WTC11 (cell line): ENCODE measurements at regions not wholly inside any gene's neighbourhood (a gene's known extent, or its start where the extent isn't known, plus 50 kb on each side); places are given as distances from the start of the nearest gene placed in this dataset.

Experiments
- ATAC-seq: fragments of 200-7000 bp; cut with Tn5 transposase; 2 replicates; pipeline ENCODE4 v1.10.0; 2021; ENCODE audit warnings: mild to moderate bottlenecking, moderate library complexity
- CTCF ChIA-PET: fragments of 300-600 bp; sonication (Branson Sonifier 250); formaldehyde crosslinking; loops from one replicate; lab custom pipeline; 2021; ENCODE audit warnings: antibody characterized with exemption; lab: Charles Lee
- POLR2A ChIA-PET: fragments of 350-600 bp; sonication (Branson Sonifier 250); formaldehyde crosslinking; loops from one replicate; lab custom pipeline; 2021; ENCODE audit warnings: antibody characterized with exemption; lab: Charles Lee
- DNase-seq: peaks from one replicate; pipeline ENCODE4 v3.0.0; 2021; ENCODE audit warnings: low spot score
- H3K27ac Mint-ChIP-seq: 2 replicates; pipeline ENCODE4 v1.8.0; 2021; ENCODE audit warnings: mixed read lengths
- H3K27me3 Mint-ChIP-seq: 2 replicates; pipeline ENCODE4 v1.8.0; 2021; ENCODE audit warnings: low read depth, mild to moderate bottlenecking, moderate library complexity, mixed read lengths
- H3K36me3 Mint-ChIP-seq: 2 replicates; pipeline ENCODE4 v1.8.0; 2021; ENCODE audit warnings: mixed read lengths
- H3K4me1 Mint-ChIP-seq: 2 replicates; pipeline ENCODE4 v1.8.0; 2022; ENCODE audit warnings: mixed read lengths
- H3K4me3 Mint-ChIP-seq: 2 replicates; pipeline ENCODE4 v1.8.0; 2021; ENCODE audit warnings: mild to moderate bottlenecking, moderate library complexity, mixed read lengths
- H3K9me3 Mint-ChIP-seq: 2 replicates; pipeline ENCODE4 v1.8.0; 2021; ENCODE audit warnings: mixed read lengths
- ATF1 ChIP-seq: sonication (generic); formaldehyde crosslinking; IDR thresholded peaks from 2 replicates; pipeline ENCODE4 v1.8.1; 2023; ENCODE audit warnings: mild to moderate bottlenecking, moderate library complexity, missing genetic modification reagents
- ELF4 ChIP-seq: sonication (generic); formaldehyde crosslinking; IDR thresholded peaks from 2 replicates; pipeline ENCODE4 v1.8.1; 2022; ENCODE audit warnings: low read depth, mild to moderate bottlenecking, moderate library complexity, missing genetic modification reagents
- EMX1 ChIP-seq: fragments of 250-450 bp; sonication (Bioruptor Pico); IDR thresholded peaks from 2 replicates; pipeline ENCODE4 v1.8.0; 2021; ENCODE audit warnings: mild to moderate bottlenecking
- FOXJ3 ChIP-seq: sonication (generic); formaldehyde crosslinking; IDR thresholded peaks from 2 replicates; pipeline ENCODE4 v1.9.0; 2021; ENCODE audit warnings: missing genetic modification reagents, mild to moderate bottlenecking, borderline replicate concordance
- HMGA2 ChIP-seq: fragments of 250-450 bp; sonication (Bioruptor Pico); IDR thresholded peaks from 2 replicates; pipeline ENCODE4 v1.4.0; 2021; ENCODE audit warnings: mild to moderate bottlenecking, moderate library complexity
- JUN ChIP-seq: sonication (generic); formaldehyde crosslinking; IDR thresholded peaks from 2 replicates; pipeline ENCODE4 v1.8.0; 2023; ENCODE audit warnings: mild to moderate bottlenecking, missing genetic modification reagents
- MYBL2 ChIP-seq: sonication (generic); formaldehyde crosslinking; IDR thresholded peaks from 2 replicates; pipeline ENCODE4 v1.8.1; 2023; ENCODE audit warnings: mild to moderate bottlenecking, moderate library complexity, missing genetic modification reagents
- NFYB ChIP-seq: sonication (generic); formaldehyde crosslinking; conservative IDR thresholded peaks from 2 replicates; pipeline ENCODE4 v1.8.0; 2022; ENCODE audit warnings: low read depth, missing genetic modification reagents
- NR1H2 ChIP-seq: sonication (generic); formaldehyde crosslinking; IDR thresholded peaks from 2 replicates; pipeline ENCODE4 v1.9.0; 2021; ENCODE audit warnings: mild to moderate bottlenecking, moderate library complexity, missing genetic modification reagents
- OVOL2 ChIP-seq: fragments of 250-450 bp; sonication (Bioruptor Pico); IDR thresholded peaks from 2 replicates; pipeline ENCODE4 v1.9.0; 2021; ENCODE audit warnings: mild to moderate bottlenecking, borderline replicate concordance
- RORB ChIP-seq: fragments of 250-450 bp; sonication (Bioruptor Pico); IDR thresholded peaks from 2 replicates; pipeline ENCODE4 v1.9.0; 2021; ENCODE audit warnings: mild to moderate bottlenecking
- SMAD4 ChIP-seq: sonication (generic); formaldehyde crosslinking; IDR thresholded peaks from 2 replicates; pipeline ENCODE4 v1.8.0; 2022; ENCODE audit warnings: mild to moderate bottlenecking, missing genetic modification reagents
- TEAD1 ChIP-seq: sonication (generic); formaldehyde crosslinking; IDR thresholded peaks from 2 replicates; pipeline ENCODE4 v1.8.0; 2022; ENCODE audit warnings: mild to moderate bottlenecking, missing genetic modification reagents
- ZNF219 ChIP-seq: sonication (generic); formaldehyde crosslinking; IDR thresholded peaks from 2 replicates; pipeline ENCODE4 v1.8.0; 2023; ENCODE audit warnings: missing genetic modification reagents, mild to moderate bottlenecking, borderline replicate concordance
- ZNF281 ChIP-seq: sonication (generic); formaldehyde crosslinking; IDR thresholded peaks from 2 replicates; pipeline ENCODE4 v1.8.0; 2023; ENCODE audit warnings: mild to moderate bottlenecking, missing genetic modification reagents
- ZNF317 ChIP-seq: sonication (generic); formaldehyde crosslinking; IDR thresholded peaks from 2 replicates; pipeline ENCODE4 v1.8.1; 2023; ENCODE audit warnings: low read depth, mild to moderate bottlenecking, moderate library complexity, missing genetic modification reagents, borderline replicate concordance
- ZNF416 ChIP-seq: fragments of 250-450 bp; sonication (Bioruptor Pico); IDR thresholded peaks from 2 replicates; pipeline ENCODE4 v1.9.0; 2021; ENCODE audit warnings: mild to moderate bottlenecking, inconsistent platforms
- ZNF512 ChIP-seq: sonication (generic); formaldehyde crosslinking; IDR thresholded peaks from 2 replicates; pipeline ENCODE4 v1.8.1; 2022; ENCODE audit warnings: missing genetic modification reagents, borderline replicate concordance
- TF ChIP-seq, protein P1 (sequence below): fragments of 250-450 bp; sonication (Bioruptor Pico); IDR thresholded peaks from 2 replicates; pipeline ENCODE4 v1.9.0; 2021; ENCODE audit warnings: mild to moderate bottlenecking
- TF ChIP-seq, protein P2 (sequence below): fragments of 200-600 bp; IDR thresholded peaks from 2 replicates; pipeline ENCODE4 v1.8.0; 2022; ENCODE audit warnings: antibody characterized with exemption
- TF ChIP-seq, protein P3 (sequence below): sonication (generic); formaldehyde crosslinking; IDR thresholded peaks from 2 replicates; pipeline ENCODE4 v1.8.1; 2023; ENCODE audit warnings: mild to moderate bottlenecking, missing genetic modification reagents, moderate library complexity

DNA sequence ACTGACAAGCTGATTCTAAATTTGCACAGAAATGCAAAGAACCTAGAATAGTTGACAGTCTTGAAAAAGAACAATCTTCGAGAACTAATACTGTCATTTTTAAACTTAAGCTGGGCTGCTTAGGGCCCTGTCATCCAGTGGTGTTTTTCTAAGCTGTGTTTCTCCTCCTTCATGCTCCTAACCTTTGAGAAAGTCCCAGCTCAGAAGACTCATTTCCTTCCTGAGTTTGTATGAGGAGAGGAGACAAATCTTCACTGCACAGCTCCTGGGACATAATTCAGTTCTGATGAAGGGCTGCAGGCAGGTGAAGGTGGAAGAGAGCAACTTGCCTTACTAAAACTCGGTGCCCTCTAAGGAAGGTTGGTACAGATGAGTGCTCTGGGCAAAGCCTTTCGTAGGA, 109.5 kb upstream of the ANKRD55 start:
- DNase-seq (no peak), ATAC-seq (no peak)
- H3K27ac Mint-ChIP-seq, result no peak overlapping the region
- peaks cover 12% of the 10 kb centered on the region for H3K9me3 Mint-ChIP-seq
- no peaks in the 10 kb centered on the region for H3K36me3 Mint-ChIP-seq
- no peaks in the 10 kb centered on the region; the same call in 1 of the 2 replicates for H3K27me3 Mint-ChIP-seq
- CTCF ChIA-PET, result no interaction called here
- POLR2A ChIA-PET, result no interaction called here
- TF ChIP-seq RORB (CRISPR knock-in tag), result no peak
- TF ChIP-seq, protein P1, sequence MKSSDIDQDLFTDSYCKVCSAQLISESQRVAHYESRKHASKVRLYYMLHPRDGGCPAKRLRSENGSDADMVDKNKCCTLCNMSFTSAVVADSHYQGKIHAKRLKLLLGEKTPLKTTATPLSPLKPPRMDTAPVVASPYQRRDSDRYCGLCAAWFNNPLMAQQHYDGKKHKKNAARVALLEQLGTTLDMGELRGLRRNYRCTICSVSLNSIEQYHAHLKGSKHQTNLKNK (CRISPR knock-in tag), result no peak
- no peak for TF ChIP-seq ATF1
- TF ChIP-seq ZNF219, result no peak
- TF ChIP-seq, protein P2, sequence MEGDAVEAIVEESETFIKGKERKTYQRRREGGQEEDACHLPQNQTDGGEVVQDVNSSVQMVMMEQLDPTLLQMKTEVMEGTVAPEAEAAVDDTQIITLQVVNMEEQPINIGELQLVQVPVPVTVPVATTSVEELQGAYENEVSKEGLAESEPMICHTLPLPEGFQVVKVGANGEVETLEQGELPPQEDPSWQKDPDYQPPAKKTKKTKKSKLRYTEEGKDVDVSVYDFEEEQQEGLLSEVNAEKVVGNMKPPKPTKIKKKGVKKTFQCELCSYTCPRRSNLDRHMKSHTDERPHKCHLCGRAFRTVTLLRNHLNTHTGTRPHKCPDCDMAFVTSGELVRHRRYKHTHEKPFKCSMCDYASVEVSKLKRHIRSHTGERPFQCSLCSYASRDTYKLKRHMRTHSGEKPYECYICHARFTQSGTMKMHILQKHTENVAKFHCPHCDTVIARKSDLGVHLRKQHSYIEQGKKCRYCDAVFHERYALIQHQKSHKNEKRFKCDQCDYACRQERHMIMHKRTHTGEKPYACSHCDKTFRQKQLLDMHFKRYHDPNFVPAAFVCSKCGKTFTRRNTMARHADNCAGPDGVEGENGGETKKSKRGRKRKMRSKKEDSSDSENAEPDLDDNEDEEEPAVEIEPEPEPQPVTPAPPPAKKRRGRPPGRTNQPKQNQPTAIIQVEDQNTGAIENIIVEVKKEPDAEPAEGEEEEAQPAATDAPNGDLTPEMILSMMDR, result no peak
- no peak for TF ChIP-seq EMX1 (CRISPR knock-in tag)
- no peak overlapping the region for H3K4me3 Mint-ChIP-seq
- no peaks in the 10 kb centered on the region for H3K4me1 Mint-ChIP-seq

DNA sequence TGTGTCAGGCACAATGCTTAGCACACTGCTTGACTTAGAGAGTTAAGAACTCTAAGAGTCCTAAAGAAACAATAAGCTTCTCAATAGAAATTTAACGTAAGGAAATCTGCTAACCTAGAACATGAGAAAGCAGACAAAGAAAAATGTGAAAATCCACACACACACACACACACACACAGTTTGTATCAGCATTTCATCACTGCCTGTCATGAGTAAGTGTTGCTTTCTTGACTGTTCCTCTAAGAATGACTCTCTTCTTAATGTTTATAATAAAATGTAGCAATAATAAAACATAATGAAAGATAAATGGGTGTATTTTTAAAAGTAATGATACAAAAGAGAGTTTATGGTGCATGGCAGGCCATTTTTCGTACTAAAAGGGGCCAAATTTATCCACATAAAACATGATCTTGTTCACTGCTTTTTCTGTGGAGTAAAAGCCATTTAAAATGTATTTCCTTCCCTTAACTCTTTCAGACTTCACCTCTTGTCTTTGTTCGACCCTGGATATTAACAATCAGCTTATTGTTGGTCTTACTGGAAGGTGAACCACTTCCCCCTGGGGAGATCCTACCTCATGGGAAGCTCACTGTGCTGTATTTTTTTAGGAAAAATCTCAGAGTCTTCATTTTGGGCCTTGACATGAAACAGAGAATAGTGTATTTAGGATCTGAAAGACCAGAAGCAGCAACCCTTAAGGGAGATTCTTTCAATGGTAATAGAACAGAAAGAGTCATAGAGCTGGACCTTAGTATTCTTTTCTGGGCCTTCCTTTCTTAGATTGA, 107.3 kb upstream of the ANKRD55 start:
- ATAC-seq, result no peak
- DNase-seq, result no peak
- Mint-ChIP-seq H3K9me3 (peaks cover 30% of the 10 kb centered on the region), H3K27ac (no peak overlapping the region), H3K4me1 (no peaks in the 10 kb centered on the region), H3K27me3 (no peaks in the 10 kb centered on the region; the same call in 1 of the 2 replicates), H3K36me3 (peaks cover 4% of the 10 kb centered on the region), H3K4me3 (no peak overlapping the region)
- TF ChIP-seq MYBL2, result no peak
- no peak for TF ChIP-seq ELF4 (CRISPR knock-in tag)
- ChIA-PET POLR2A (interaction anchor here (0.6 to 1.0 kb wide), 3 partner anchors 10 to 271 kb away, joined by 3 to 6 read pairs (median 3); no protein-coding TSS in a partner anchor), CTCF (interaction anchor here (0.7 to 1.1 kb wide), 2 partner anchors 17 to 955 kb away, joined by 3 to 4 read pairs; no protein-coding TSS in a partner anchor)

GRCh38 chr5:56339732-56340131, 106.6 kb upstream of the ANKRD55 start:
- DNase-seq, result no peak
- ATAC-seq, result no peak
- ChIA-PET POLR2A (interaction anchor here (0.6 kb wide), 1 partner anchor 260 kb away, joined by 9 read pairs; no protein-coding TSS in a partner anchor), CTCF (no interaction called here)
- Mint-ChIP-seq H3K4me1 (no peaks in the 10 kb centered on the region), H3K9me3 (peaks cover 36% of the 10 kb centered on the region), H3K27me3 (no peaks in the 10 kb centered on the region; the same call in 1 of the 2 replicates), H3K4me3 (no peak overlapping the region), H3K27ac (no peak overlapping the region), H3K36me3 (peaks cover 11% of the 10 kb centered on the region)
- TF ChIP-seq HMGA2 (CRISPR knock-in tag) (no peak), TEAD1 (CRISPR knock-in tag) (no peak), ZNF416 (CRISPR knock-in tag) (no peak), NR1H2 (CRISPR knock-in tag) (no peak), ZNF281 (no peak)

GRCh38 chr5:56337715-56338319, 104.7 kb upstream of the ANKRD55 start:
- peaks cover 24% of the 10 kb centered on the region for H3K36me3 Mint-ChIP-seq
- ATAC-seq (no peak), DNase-seq (no peak)
- ChIA-PET POLR2A (no interaction called here), CTCF (no interaction called here)
- H3K4me1 Mint-ChIP-seq, result no peaks in the 10 kb centered on the region
- H3K4me3 Mint-ChIP-seq, result no peak overlapping the region
- no peak for TF ChIP-seq FOXJ3 (CRISPR knock-in tag)
- TF ChIP-seq ZNF219, result no peak
- TF ChIP-seq NFYB, result no peak
- no peak for TF ChIP-seq ZNF317 (CRISPR knock-in tag)
- TF ChIP-seq ZNF512, result no peak
- TF ChIP-seq JUN (CRISPR knock-in tag), result no peak
- no peak for TF ChIP-seq MYBL2
- TF ChIP-seq SMAD4 (CRISPR knock-in tag), result no peak
- no peak for TF ChIP-seq OVOL2 (CRISPR knock-in tag)
- TF ChIP-seq, protein P3, sequence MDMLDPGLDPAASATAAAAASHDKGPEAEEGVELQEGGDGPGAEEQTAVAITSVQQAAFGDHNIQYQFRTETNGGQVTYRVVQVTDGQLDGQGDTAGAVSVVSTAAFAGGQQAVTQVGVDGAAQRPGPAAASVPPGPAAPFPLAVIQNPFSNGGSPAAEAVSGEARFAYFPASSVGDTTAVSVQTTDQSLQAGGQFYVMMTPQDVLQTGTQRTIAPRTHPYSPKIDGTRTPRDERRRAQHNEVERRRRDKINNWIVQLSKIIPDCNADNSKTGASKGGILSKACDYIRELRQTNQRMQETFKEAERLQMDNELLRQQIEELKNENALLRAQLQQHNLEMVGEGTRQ (CRISPR knock-in tag), result no peak
- H3K27ac Mint-ChIP-seq, result no peak overlapping the region
- H3K9me3 Mint-ChIP-seq, result peaks cover 51% of the 10 kb centered on the region
- H3K27me3 Mint-ChIP-seq, result peaks cover 2% of the 10 kb centered on the region; the same call in 1 of the 2 replicates
